ENCODE measurements at regions not wholly inside any gene's neighbourhood (a gene's known extent, or its start where the extent isn't known, plus 50 kb on each side); places are given as distances from the start of the nearest gene placed in this dataset.

DNA sequence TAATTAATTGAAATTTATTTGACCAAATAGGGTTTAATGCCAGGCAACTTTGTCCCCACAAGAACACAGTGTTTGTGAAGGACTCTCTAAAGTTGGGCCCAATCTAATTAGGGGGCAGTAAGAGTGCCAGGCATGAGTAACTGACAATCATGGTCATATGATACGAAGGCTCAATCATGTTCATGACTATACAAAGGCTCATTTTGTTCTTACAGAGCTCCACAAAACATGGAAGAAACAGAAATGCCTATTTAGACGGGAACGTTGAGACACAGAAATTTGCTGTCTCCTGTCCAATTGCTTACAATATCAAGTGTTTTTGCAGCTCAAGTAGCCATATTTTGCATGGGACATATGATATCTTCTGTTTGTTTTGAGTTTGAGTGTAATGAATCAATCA is 391.1 kb downstream of the SI start:
- H3K9me3 ChIP-seq = no peaks in the 10 kb centered on the region
- no peaks in the 10 kb centered on the region for H3K36me3 ChIP-seq
- H3K27me3 ChIP-seq = no peaks in the 10 kb centered on the region
- no peaks in the 10 kb centered on the region for H4K20me1 ChIP-seq
- H3K27ac ChIP-seq = no peak overlapping the region
- H3K4me2 ChIP-seq = no peak overlapping the region
- H3K4me1 ChIP-seq = no peaks in the 10 kb centered on the region
- H3K4me3 ChIP-seq = no peak overlapping the region
- TF ChIP-seq Cebpa-rat (IDR thresholded peaks at IDR 0.05) = no peak
- H3K9ac ChIP-seq = no peak overlapping the region

DNA sequence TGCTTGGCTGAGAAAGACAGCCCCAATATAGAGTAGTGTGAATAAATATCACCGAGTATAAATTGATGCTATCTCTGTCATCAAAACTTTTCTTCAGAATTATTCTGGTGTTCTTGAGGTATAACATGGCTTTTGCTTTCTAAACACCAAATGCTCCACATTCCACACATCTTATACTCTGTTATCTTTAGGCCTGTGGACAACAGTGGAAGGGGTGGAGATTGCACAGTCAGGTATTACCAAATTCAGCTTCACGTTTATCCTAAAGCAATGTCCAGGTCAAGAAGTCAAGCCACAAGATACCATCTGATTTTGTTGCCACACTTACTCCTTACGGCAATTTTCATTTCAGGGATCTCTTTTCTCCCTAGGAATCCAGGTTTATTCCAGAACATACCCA is 394.8 kb downstream of the SI start:
- Histone ChIP-seq H3K9ac (no peak overlapping the region), H4K20me1 (no peaks in the 10 kb centered on the region), H3K9me3 (no peaks in the 10 kb centered on the region), H3K4me3 (no peak overlapping the region), H3K27me3 (no peaks in the 10 kb centered on the region), H3K27ac (no peak overlapping the region), H3K36me3 (no peaks in the 10 kb centered on the region), H3K4me2 (no peak overlapping the region), H3K4me1 (no peaks in the 10 kb centered on the region)
- no peak for TF ChIP-seq Cebpa-rat (IDR thresholded peaks at IDR 0.05)

DNA sequence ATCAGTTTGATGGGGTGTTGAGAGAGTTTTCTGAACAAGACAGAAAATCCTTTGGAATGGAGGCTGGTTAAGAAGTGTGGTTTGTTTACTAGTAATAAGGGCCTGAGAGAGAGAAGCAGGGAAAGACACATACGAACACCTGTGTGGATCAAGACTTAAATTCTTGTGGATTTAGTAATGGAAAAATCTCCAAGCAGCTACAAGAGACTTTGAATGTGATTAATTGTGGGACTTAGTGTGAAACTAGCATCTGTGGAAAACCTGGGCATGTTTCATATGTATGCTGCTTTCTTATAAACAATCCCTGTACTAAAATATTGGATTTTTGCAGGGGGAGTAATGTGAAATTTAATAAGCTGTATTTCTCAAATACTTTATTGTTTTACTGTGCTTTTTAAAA is 399.1 kb downstream of the SI start:
- Histone ChIP-seq H3K4me2 (no peak overlapping the region), H3K27me3 (no peaks in the 10 kb centered on the region)

DNA sequence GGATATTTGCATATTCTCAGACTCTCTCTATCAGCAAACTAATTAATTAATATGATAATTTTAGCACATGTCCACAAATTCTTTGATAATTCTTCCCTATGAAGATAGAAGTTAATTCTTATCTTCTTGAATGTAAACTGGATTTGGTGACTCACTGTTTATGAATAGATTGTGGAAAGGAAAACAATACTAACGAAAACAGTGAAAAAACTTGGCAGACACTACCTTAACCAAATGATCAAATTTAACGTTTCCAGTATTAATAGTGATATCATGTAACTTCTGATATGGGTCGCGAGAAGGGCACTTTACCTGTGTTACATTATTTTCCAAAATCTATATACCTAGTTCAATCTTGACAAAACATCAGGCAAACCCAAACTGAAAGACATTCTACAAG is 401.0 kb downstream of the SI start:
- no peak overlapping the region for H3K27ac ChIP-seq
- H3K4me2 ChIP-seq = no peak overlapping the region
- no peak overlapping the region for H3K9ac ChIP-seq
- no peak overlapping the region for H3K4me3 ChIP-seq
- H3K4me1 ChIP-seq = no peaks in the 10 kb centered on the region
- no peaks in the 10 kb centered on the region for H3K9me3 ChIP-seq
- H3K36me3 ChIP-seq = no peaks in the 10 kb centered on the region
- no peaks in the 10 kb centered on the region for H4K20me1 ChIP-seq
- TF ChIP-seq Cebpa-rat (IDR thresholded peaks at IDR 0.05) = no peak
- no peaks in the 10 kb centered on the region for H3K27me3 ChIP-seq

More for the DNA sequence above, 399.1 kb downstream of the SI start:
- Histone ChIP-seq H4K20me1 (no peaks in the 10 kb centered on the region), H3K9me3 (no peaks in the 10 kb centered on the region), H3K4me3 (no peak overlapping the region), H3K4me1 (no peaks in the 10 kb centered on the region), H3K27ac (no peak overlapping the region), H3K36me3 (no peaks in the 10 kb centered on the region), H3K9ac (no peak overlapping the region)
- no peak for TF ChIP-seq Cebpa-rat (IDR thresholded peaks at IDR 0.05)

DNA sequence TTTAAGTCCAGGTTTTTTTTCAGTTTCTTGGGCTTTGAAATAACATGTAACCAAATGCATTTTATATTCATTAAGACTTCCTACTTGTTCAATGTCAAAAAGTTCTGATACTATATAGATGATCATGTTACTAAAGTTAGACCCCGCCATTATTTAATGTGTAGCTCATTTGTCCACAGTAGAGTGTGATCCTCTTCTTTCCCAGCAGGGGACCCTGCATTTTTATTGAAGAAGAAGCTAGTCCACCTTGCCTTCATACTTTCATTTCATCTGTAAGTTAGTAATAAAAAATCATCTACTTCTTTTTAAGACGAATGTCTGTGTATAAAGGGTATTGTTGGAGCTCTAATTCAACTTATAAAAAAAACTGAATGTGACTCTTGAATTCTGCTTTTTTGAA is 404.6 kb downstream of the SI start:
- Histone ChIP-seq H3K9me3 (no peaks in the 10 kb centered on the region), H3K9ac (no peak overlapping the region), H3K4me3 (no peak overlapping the region), H3K27ac (no peak overlapping the region), H3K36me3 (no peaks in the 10 kb centered on the region), H3K4me1 (no peaks in the 10 kb centered on the region), H3K27me3 (no peaks in the 10 kb centered on the region), H4K20me1 (no peaks in the 10 kb centered on the region), H3K4me2 (no peak overlapping the region)
- no peak for TF ChIP-seq Cebpa-rat (IDR thresholded peaks at IDR 0.05)

DNA sequence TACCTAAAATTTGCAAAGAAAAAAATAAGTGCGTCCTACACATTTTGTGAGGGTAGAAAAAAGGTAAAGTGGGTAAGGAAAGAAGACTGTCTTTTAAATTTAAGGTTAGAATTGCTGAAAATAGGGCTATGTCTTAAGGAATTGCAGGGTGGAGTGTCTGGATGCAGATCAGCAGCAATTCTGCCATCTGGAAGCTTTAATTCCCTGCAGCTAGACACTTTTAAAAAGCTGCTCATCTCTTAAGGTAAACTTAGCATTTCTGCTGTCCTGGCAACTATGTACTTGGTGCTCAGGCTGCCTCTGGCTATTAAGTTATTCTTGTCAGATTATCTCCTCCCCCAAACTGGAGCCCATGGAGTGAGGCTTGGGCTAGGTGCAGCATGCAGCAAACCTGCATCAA is 420.2 kb downstream of the SI start:
- Histone ChIP-seq H3K4me3 (no peak overlapping the region), H4K20me1 (no peaks in the 10 kb centered on the region), H3K9me3 (no peaks in the 10 kb centered on the region), H3K27me3 (no peaks in the 10 kb centered on the region), H3K4me1 (no peaks in the 10 kb centered on the region), H3K36me3 (no peaks in the 10 kb centered on the region), H3K27ac (no peak overlapping the region), H3K4me2 (no peak overlapping the region), H3K9ac (no peak overlapping the region)
- TF ChIP-seq Cebpa-rat (IDR thresholded peaks at IDR 0.05) = no peak

DNA sequence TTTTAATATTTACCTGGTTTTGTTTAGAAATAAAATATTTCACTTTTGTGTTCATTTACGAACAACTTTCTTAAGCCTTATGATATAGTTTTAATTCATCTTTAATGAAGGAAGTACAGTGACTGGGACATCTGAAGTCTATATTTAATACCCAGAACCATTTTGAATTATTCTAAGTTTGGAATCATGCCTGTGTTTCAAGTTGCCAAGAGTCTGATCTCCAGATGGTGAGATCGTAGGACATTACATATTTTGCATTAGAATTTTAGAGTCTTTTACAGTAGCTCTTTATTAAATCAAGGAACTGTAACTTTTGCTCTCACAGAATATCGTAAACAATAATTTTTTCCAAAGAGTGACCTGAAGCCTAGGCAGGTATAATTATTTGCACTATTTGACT is 420.7 kb downstream of the SI start:
- no peak overlapping the region for H3K4me2 ChIP-seq
- H3K36me3 ChIP-seq = no peaks in the 10 kb centered on the region
- TF ChIP-seq Cebpa-rat (IDR thresholded peaks at IDR 0.05) = no peak
- no peaks in the 10 kb centered on the region for H4K20me1 ChIP-seq
- H3K4me1 ChIP-seq = no peaks in the 10 kb centered on the region
- H3K9me3 ChIP-seq = no peaks in the 10 kb centered on the region
- H3K4me3 ChIP-seq = no peak overlapping the region
- no peak overlapping the region for H3K27ac ChIP-seq
- H3K9ac ChIP-seq = no peak overlapping the region
- no peaks in the 10 kb centered on the region for H3K27me3 ChIP-seq

DNA sequence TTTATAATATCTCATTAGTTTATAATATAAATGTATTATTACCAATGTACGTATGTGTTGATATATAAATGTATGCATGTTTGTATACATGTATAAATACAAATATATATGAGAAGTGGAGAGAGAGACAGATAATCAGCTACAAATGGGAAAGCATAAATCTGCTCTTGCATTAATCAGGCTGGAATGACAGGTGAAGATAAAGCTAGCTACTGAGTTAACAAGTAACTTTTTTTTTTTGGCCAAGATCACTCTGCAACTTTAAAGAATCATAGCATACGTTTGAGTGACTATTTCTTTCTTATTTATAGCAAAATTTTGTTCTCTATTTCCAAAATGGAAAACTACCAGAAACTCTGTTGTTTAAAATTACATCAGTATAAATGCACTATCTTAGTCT is 422.8 kb downstream of the SI start:
- TF ChIP-seq Cebpa-rat (IDR thresholded peaks at IDR 0.05) = no peak
- H4K20me1 ChIP-seq = no peaks in the 10 kb centered on the region
- H3K4me2 ChIP-seq = no peak overlapping the region
- no peak overlapping the region for H3K4me3 ChIP-seq
- no peak overlapping the region for H3K27ac ChIP-seq
- H3K9ac ChIP-seq = no peak overlapping the region
- no peaks in the 10 kb centered on the region for H3K27me3 ChIP-seq
- no peaks in the 10 kb centered on the region for H3K9me3 ChIP-seq
- H3K36me3 ChIP-seq = no peaks in the 10 kb centered on the region
- no peaks in the 10 kb centered on the region for H3K4me1 ChIP-seq

DNA sequence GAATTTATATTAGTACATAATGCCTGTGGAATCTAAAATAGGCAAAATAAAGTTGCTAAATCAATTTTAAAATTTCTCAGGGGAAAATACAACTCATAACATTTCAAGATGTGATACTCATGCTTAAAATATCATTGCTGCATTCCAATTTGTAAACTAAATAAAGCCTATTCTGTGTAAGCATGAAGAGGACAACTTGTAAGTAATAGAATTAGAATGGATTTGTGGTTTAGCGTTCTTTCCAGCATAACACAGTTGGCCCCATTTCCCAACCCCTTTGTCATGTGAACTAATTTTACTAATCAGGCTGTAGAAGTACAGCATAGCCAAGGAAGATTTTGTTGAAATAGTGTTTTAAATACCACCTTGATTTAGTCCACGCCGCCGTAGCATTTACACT is 437.2 kb downstream of the SI start:
- H3K9me3 ChIP-seq = no peaks in the 10 kb centered on the region
- H3K4me1 ChIP-seq = no peaks in the 10 kb centered on the region
- TF ChIP-seq Cebpa-rat (IDR thresholded peaks at IDR 0.05) = no peak
- no peak overlapping the region for H3K4me2 ChIP-seq
- no peaks in the 10 kb centered on the region for H3K27me3 ChIP-seq
- H4K20me1 ChIP-seq = no peaks in the 10 kb centered on the region
- no peak overlapping the region for H3K27ac ChIP-seq
- H3K9ac ChIP-seq = no peak overlapping the region
- H3K4me3 ChIP-seq = no peak overlapping the region
- no peaks in the 10 kb centered on the region for H3K36me3 ChIP-seq

DNA sequence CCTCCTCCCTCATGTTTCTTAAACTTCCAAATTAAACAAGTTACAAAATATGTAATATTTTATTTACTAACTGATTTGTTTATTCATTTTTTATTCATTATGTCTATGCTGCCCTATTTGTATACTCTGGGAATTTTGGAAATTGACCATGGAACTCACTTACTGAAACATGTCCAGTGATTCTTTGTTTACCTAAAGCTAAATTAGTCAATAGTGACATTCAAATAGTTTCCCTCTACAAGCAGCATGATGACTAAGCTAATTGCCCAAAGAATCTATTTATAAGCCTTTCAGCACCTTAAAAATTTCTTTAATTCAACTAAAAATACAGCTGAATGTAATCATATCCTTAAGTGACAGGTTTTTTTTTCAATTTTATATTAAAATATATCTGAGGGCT is 437.7 kb downstream of the SI start:
- no peak for TF ChIP-seq Cebpa-rat (IDR thresholded peaks at IDR 0.05)
- Histone ChIP-seq H3K27ac (no peak overlapping the region), H3K9me3 (no peaks in the 10 kb centered on the region), H4K20me1 (no peaks in the 10 kb centered on the region), H3K4me3 (no peak overlapping the region), H3K4me2 (no peak overlapping the region), H3K36me3 (no peaks in the 10 kb centered on the region), H3K27me3 (no peaks in the 10 kb centered on the region), H3K9ac (no peak overlapping the region), H3K4me1 (no peaks in the 10 kb centered on the region)

DNA sequence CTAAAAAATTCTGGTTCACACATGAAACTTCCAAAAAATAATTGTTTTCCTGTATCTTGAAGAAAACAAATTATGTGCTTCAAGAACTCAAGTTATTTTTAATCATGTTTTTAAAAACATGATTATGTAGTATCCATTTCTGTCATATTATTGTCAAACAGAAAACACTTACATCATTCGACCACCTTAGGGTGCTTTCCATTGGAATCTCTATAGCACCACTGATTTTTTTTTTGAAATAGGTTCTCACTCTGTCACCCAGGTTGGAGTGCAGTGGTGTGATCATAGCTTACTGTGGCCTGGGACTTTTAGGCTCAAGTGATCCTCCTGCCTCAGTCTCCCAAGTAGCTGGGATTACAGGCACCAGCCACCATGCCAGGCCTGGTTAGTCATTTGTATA is 457.3 kb downstream of the SI start:
- H4K20me1 ChIP-seq = no peaks in the 10 kb centered on the region
- no peak for TF ChIP-seq Cebpa-rat (IDR thresholded peaks at IDR 0.05)
- no peak overlapping the region for H3K9ac ChIP-seq

More for the DNA sequence above, 457.3 kb downstream of the SI start:
- no peaks in the 10 kb centered on the region for H3K36me3 ChIP-seq
- H3K27ac ChIP-seq = no peak overlapping the region
- no peaks in the 10 kb centered on the region for H3K27me3 ChIP-seq
- H3K4me3 ChIP-seq = no peak overlapping the region
- no peaks in the 10 kb centered on the region for H3K4me1 ChIP-seq
- H3K4me2 ChIP-seq = no peak overlapping the region
- no peaks in the 10 kb centered on the region for H3K9me3 ChIP-seq

All from BLaER1 (cell line).